Upper lobe of right lung (tissue), 1 donor: ENCODE measurements at regions not wholly inside any gene's neighbourhood (a gene's known extent, or its start where the extent isn't known, plus 50 kb on each side); places are given as distances from the start of the nearest gene placed in this dataset.
"Not testable (repeated sequence)": the region's sequence is repeated elsewhere in the genome, so short reads cannot be mapped to it uniquely, and the experiment has no call there.

Source experiments
- ATAC-seq: fragments of 200-7000 bp; cut with Tn5 transposase; one replicate; pipeline ENCODE4 v1.9.1; 2020; ENCODE audit warnings: mild to moderate bottlenecking, moderate library complexity
- DNase-seq: peaks from one replicate; pipeline ENCODE4 v3.0.0-alpha.2; 2020
- H3K27ac ChIP-seq: fragments of 200-600 bp; one replicate; pipeline ENCODE4 v1.8.0; 2022
- H3K27me3 ChIP-seq: fragments of 200-600 bp; one replicate; pipeline ENCODE4 v1.8.0; 2022; ENCODE audit warnings: mild to moderate bottlenecking
- H3K36me3 ChIP-seq: fragments of 200-600 bp; one replicate; pipeline ENCODE4 v1.8.0; 2022
- H3K4me1 ChIP-seq: fragments of 200-600 bp; one replicate; pipeline ENCODE4 v1.8.0; 2022
- H3K4me3 ChIP-seq: fragments of 200-600 bp; one replicate; pipeline ENCODE4 v1.8.0; 2022; ENCODE audit warnings: mild to moderate bottlenecking
- H3K9me3 ChIP-seq: fragments of 200-600 bp; one replicate; pipeline ENCODE4 v1.8.0; 2022
- intact Hi-C: fragments of 100-400 bp; cut with DNase I; formaldehyde crosslinking; loops from one replicate; pipeline ENCODE4 v1.11.0; 2022
- TF ChIP-seq, protein P1 (sequence below): fragments of 200-600 bp; IDR thresholded peaks from one replicate; pipeline ENCODE4 v1.8.0; 2022; ENCODE audit warnings: antibody characterized with exemption
- donor health status: DM: no; HTN: yes; CAD: no; lungs with severe emphysema.

- H3K9me3 ChIP-seq, H3K27me3 ChIP-seq, H3K27ac ChIP-seq, DNase-seq, H3K4me1 ChIP-seq, H3K36me3 ChIP-seq, intact Hi-C loops, H3K4me3 ChIP-seq, ATAC-seq: not testable (repeated sequence)
Measured at GRCh38 chr4:9110700-9111099, 59.5 kb upstream of the FAM90A26 start.

DNA sequence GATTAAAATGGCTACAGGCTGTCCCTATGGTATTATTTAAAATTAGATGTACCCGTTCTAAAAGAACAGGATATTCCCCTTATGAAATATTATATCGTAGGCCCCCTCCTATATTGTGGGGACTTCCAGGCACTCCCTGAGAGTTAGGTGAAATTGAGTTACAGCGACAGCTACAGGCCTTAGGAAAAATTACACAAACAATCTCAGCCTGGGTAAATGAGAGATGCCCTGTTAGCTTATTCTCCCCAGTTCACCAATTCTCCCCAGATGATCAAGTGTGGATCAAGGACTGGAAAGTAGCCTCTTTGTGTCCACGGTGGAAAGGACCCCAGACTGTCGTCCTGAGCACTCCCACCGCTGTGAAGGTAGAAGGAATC lies 67.1 kb upstream of the FAM90A26 start:
- peak overlapping the region; percentile 40 for H3K4me3 ChIP-seq
- intact Hi-C loops, H3K9me3 ChIP-seq, H3K36me3 ChIP-seq, ATAC-seq, H3K4me1 ChIP-seq, DNase-seq, H3K27me3 ChIP-seq: not testable (repeated sequence)
- H3K27ac ChIP-seq = peak overlapping the region; percentile 70
- TF ChIP-seq, protein P1, sequence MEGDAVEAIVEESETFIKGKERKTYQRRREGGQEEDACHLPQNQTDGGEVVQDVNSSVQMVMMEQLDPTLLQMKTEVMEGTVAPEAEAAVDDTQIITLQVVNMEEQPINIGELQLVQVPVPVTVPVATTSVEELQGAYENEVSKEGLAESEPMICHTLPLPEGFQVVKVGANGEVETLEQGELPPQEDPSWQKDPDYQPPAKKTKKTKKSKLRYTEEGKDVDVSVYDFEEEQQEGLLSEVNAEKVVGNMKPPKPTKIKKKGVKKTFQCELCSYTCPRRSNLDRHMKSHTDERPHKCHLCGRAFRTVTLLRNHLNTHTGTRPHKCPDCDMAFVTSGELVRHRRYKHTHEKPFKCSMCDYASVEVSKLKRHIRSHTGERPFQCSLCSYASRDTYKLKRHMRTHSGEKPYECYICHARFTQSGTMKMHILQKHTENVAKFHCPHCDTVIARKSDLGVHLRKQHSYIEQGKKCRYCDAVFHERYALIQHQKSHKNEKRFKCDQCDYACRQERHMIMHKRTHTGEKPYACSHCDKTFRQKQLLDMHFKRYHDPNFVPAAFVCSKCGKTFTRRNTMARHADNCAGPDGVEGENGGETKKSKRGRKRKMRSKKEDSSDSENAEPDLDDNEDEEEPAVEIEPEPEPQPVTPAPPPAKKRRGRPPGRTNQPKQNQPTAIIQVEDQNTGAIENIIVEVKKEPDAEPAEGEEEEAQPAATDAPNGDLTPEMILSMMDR = peak; percentile 39

GRCh38 chr4:9102471-9103147 lies 67.6 kb upstream of the FAM90A26 start:
- H3K4me1 ChIP-seq, H3K36me3 ChIP-seq, H3K27me3 ChIP-seq, H3K9me3 ChIP-seq, ATAC-seq, intact Hi-C loops: not testable (repeated sequence)
- DNase-seq = peak; percentile 69
- Histone ChIP-seq H3K4me3 (peak overlapping the region; percentile 40), H3K27ac (peak overlapping the region; percentile 70)

GRCh38 chr4:9096330-9096729 lies 73.9 kb upstream of the FAM90A26 start:
- H3K36me3 ChIP-seq, H3K4me3 ChIP-seq, intact Hi-C loops: not testable (repeated sequence)

GRCh38 chr4:9078796-9079195 lies 91.4 kb upstream of the FAM90A26 start:
- DNase-seq, ATAC-seq, H3K9me3 ChIP-seq, H3K27me3 ChIP-seq, H3K4me3 ChIP-seq, H3K27ac ChIP-seq, intact Hi-C loops, H3K36me3 ChIP-seq, H3K4me1 ChIP-seq: not testable (repeated sequence)

More at GRCh38 chr4:9096330-9096729, 73.9 kb upstream of the FAM90A26 start:
- H3K9me3 ChIP-seq, ATAC-seq, H3K4me1 ChIP-seq, H3K27me3 ChIP-seq, H3K27ac ChIP-seq, DNase-seq: not testable (repeated sequence)

DNA sequence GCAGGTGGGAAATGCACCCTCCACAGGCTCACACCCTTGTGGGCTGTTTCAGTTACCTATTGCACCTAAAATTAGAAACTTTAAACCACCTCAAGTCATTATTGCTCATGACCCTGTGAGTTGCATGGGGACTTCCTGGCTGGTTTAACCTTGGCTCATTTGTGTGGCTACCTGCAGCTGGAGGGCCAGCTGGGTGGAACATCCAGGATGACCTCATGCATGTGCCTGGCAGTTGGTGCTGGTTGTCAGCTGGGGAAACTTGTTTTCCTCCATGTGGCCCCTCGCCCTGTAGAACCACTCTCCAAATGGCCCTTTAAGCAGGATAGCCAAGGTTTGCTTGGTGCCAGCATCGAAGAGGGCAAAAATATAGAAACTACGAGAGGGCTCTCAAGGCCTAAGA lies 93.2 kb upstream of the FAM90A26 start:
- H3K4me3 ChIP-seq, H3K36me3 ChIP-seq, H3K9me3 ChIP-seq, H3K4me1 ChIP-seq, ATAC-seq, H3K27ac ChIP-seq, intact Hi-C loops, H3K27me3 ChIP-seq, DNase-seq: not testable (repeated sequence)

- H3K27ac ChIP-seq, H3K4me3 ChIP-seq, H3K9me3 ChIP-seq, H3K27me3 ChIP-seq, ATAC-seq, H3K4me1 ChIP-seq, DNase-seq, intact Hi-C loops, H3K36me3 ChIP-seq: not testable (repeated sequence)
Measured at GRCh38 chr4:9076486-9076885, 93.7 kb upstream of the FAM90A26 start.

DNA sequence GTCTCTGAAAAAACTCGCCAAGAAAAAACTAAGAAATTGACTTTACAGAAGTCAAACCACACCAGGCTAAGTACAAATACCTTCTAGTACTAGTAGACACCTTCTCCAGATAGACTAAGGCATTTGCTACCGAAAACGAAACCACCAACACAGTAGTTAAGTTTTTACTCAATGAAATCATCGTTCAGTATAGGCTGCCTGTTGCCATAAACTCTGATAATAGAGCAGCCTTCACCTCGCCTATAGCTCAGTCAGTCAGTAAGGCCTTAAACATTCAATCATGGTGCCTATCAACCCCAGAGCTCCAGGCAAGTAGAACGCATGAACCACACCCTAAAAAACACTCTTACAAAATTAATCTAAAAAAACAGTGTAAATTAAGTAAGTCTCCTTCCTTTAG lies 96.8 kb upstream of the FAM90A26 start:
- H3K36me3 ChIP-seq = not testable (repeated sequence)

DNA sequence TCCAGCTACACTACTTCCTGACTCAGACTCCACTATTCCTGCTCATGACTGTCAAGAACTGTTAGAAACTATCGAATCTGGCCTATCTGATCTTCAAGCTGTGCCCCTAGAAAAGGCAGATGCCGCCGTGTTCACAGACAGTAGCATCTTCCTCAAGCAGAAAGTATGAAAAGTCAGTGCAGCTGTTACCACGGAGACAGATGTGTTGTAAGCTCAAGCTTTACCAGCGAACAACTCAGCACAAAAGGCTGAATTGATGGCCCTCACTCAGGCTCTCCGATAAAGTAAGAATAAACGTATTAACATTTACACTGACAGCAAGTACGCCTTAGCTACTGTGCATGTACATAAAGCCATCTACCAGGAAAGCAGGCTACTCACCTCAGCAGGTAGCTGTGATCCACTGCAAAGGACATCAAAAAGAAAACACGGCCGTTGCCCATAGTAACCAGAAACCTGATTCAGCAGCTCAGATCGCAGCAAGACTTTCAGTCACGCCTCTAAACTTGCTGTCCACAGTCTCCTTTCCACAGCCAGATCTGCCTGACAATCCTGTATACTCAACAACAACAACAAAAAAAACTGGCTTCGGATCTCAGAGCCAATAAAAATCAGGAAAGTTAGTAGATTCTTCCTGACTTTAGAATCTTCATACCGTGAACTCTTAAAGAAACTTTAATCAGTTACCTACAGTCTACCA lies 97.5 kb upstream of the FAM90A26 start:
- H3K27ac ChIP-seq, intact Hi-C loops, H3K36me3 ChIP-seq, H3K4me1 ChIP-seq, H3K9me3 ChIP-seq, H3K27me3 ChIP-seq, DNase-seq, H3K4me3 ChIP-seq, ATAC-seq: not testable (repeated sequence)

More for the DNA sequence above, 96.8 kb upstream of the FAM90A26 start:
- DNase-seq, H3K27ac ChIP-seq, H3K27me3 ChIP-seq, H3K4me1 ChIP-seq, H3K9me3 ChIP-seq, intact Hi-C loops, ATAC-seq, H3K4me3 ChIP-seq: not testable (repeated sequence)

DNA sequence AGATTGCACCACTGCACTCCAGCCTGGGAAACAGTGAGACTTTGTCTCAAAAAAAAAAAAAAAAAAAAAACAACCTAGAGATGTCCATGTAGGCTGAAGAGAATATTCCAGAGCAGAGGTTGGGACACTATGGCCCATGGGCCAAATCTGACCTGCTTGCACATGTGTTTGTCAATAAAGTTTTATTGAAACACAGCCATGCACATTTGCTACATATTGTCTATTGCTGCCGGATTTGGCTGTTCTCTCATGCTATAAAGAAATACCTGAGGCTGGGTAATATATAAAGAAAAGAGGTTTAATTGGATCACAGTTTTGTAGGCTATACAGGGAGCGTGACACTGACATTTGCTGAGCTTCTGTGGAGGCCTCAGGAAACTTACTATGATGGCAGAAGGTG lies 102.3 kb upstream of the FAM90A26 start:
- H3K4me1 ChIP-seq, DNase-seq, H3K27me3 ChIP-seq, H3K4me3 ChIP-seq, ATAC-seq, H3K9me3 ChIP-seq, H3K27ac ChIP-seq, H3K36me3 ChIP-seq, intact Hi-C loops: not testable (repeated sequence)

DNA sequence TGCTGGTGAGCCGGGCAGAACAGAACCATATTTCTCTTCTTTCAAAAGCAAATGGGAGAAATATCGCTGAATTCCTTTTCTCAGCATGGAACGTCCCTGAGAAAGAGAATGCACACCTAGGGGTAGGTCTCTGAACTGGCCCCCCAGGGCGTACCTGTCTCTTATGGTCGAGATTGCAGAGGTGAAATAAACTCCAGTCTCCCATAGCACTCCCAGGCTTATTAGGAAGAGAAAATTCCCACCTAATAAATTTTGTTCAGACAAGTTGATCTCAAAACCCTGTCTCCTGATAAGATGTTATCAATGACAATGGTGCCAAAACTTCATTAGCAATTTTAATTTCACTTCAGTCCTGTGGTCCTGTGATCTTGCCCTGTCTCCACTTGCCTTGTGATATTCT lies 106.6 kb upstream of the FAM90A26 start:
- H3K27me3 ChIP-seq, H3K4me3 ChIP-seq, ATAC-seq, H3K9me3 ChIP-seq, H3K27ac ChIP-seq, DNase-seq, intact Hi-C loops, H3K4me1 ChIP-seq, H3K36me3 ChIP-seq: not testable (repeated sequence)

DNA sequence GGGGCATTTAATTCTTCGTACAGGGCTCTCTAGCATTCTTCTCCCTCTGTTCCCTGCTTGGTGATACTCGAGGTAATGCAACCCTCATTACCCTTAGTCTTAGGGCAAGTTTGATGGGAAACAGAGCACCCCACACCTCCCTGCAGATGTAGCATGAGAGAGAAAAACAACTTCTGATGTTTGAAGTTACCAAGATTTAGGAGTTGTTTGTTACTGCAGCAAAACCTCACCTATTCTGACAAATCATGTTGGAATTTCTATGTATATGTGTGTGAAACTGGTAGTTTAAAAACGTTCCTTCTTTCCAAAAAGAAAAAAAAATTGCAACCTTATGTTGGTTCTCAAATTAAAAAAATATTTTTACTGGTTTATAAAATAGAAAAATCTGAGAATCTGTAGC lies 145.3 kb upstream of the FAM90A26 start:
- H3K4me3 ChIP-seq, intact Hi-C loops, DNase-seq, H3K27me3 ChIP-seq, H3K4me1 ChIP-seq, H3K36me3 ChIP-seq, H3K9me3 ChIP-seq, ATAC-seq, H3K27ac ChIP-seq: not testable (repeated sequence)

GRCh38 chr4:9009792-9010191 lies 138.2 kb upstream of the HMX1 start:
- H3K27me3 ChIP-seq, ATAC-seq, DNase-seq, H3K27ac ChIP-seq, intact Hi-C loops, H3K4me1 ChIP-seq, H3K36me3 ChIP-seq, H3K4me3 ChIP-seq, H3K9me3 ChIP-seq: not testable (repeated sequence)
